Caco-2 (cell line): ENCODE measurements at regions not wholly inside any gene's neighbourhood (a gene's known extent, or its start where the extent isn't known, plus 50 kb on each side); places are given as distances from the start of the nearest gene placed in this dataset.

Experiments used
- BruUV-seq: library from RNA; stranded (reverse); fragments of 400-500 nt; replicated peaks from 2 replicates; lab custom pipeline; 2021; lab: Mats Ljungman, UMichigan
- CTCF ChIA-PET: fragments of 300-600 bp; sonication (Branson Sonifier 250); formaldehyde crosslinking; loops from one replicate; lab custom pipeline; 2022; ENCODE audit warnings: antibody characterized with exemption; lab: Charles Lee
- POLR2A ChIA-PET: fragments of 300-600 bp; sonication (Branson Sonifier 250); formaldehyde crosslinking; loops from one replicate; lab custom pipeline; 2022; ENCODE audit warnings: antibody characterized with exemption; lab: Charles Lee
- DNase-seq, 2 experiments: peaks; one replicate each; pipeline versions ENCODE4 v3.0.0 to v3.0.0-alpha.2; 2020 to 2022
- H3K27me3 ChIP-seq: replicated peaks from 2 replicates; pipeline ENCODE4 v1.6.0; 2011; ENCODE audit warnings: low read length; ENCODE audit not compliant: control insufficient read depth, insufficient read depth
- H3K36me3 ChIP-seq: 2 replicates; pipeline ENCODE4 v1.5.1; 2011; ENCODE audit warnings: low read length; ENCODE audit not compliant: control insufficient read depth, insufficient read depth
- H3K4me1 ChIP-seq: fragments of 250-450 bp; sonication (Bioruptor Pico); 2 replicates; pipeline ENCODE4 v1.5.1; 2020; ENCODE audit warnings: mild to moderate bottlenecking
- H3K4me3 ChIP-seq: 2 replicates; pipeline ENCODE4 v1.5.1; 2011; ENCODE audit warnings: low read depth, mild to moderate bottlenecking, control low read depth, low read length
- H3K9me3 ChIP-seq: fragments of 250-450 bp; sonication (Bioruptor Pico); 2 replicates; pipeline ENCODE4 v1.5.1; 2020; ENCODE audit warnings: mild to moderate bottlenecking, moderate library complexity
- H3K27ac Mint-ChIP-seq: one replicate; pipeline ENCODE4 v1.8.0; 2022; ENCODE audit warnings: mixed read lengths; ENCODE audit not compliant: unreplicated experiment
- H3K27me3 Mint-ChIP-seq: one replicate; pipeline ENCODE4 v1.8.0; 2022; ENCODE audit warnings: mixed read lengths; ENCODE audit not compliant: insufficient read depth, unreplicated experiment
- H3K36me3 Mint-ChIP-seq: one replicate; pipeline ENCODE4 v1.8.0; 2022; ENCODE audit warnings: mild to moderate bottlenecking, mixed read lengths; ENCODE audit not compliant: insufficient read depth, unreplicated experiment
- H3K4me1 Mint-ChIP-seq: one replicate; pipeline ENCODE4 v1.8.0; 2022; ENCODE audit warnings: low read depth, mixed read lengths; ENCODE audit not compliant: unreplicated experiment
- H3K4me3 Mint-ChIP-seq: one replicate; pipeline ENCODE4 v1.8.0; 2022; ENCODE audit warnings: mild to moderate bottlenecking, moderate library complexity, mixed read lengths; ENCODE audit not compliant: unreplicated experiment
- H3K9me3 Mint-ChIP-seq: one replicate; pipeline ENCODE4 v1.8.0; 2022; ENCODE audit warnings: mixed read lengths; ENCODE audit not compliant: unreplicated experiment
- CTCF ChIP-seq, 2 experiments: fragments of 200-600 bp in 1 of 2; IDR thresholded peaks; 1 replicate in 1 of 2; 2 replicates in 1 of 2; pipeline versions ENCODE4 v1.5.1 to v1.8.0; 2011 to 2022; ENCODE audit warnings: antibody characterized with exemption in 1 of 2, control low read depth in 1 of 2, inconsistent platforms in 1 of 2, low read depth in 1 of 2, low read length in 1 of 2, mild to moderate bottlenecking in 1 of 2, moderate library complexity in 1 of 2; ENCODE audit not compliant: insufficient read depth in 1 of 2, severe bottlenecking in 1 of 2, unreplicated experiment in 1 of 2
- intact Hi-C: fragments of 100-400 bp; cut with micrococcal nuclease; formaldehyde crosslinking; loops from one replicate; pipeline ENCODE4 v1.10.0; 2022; ENCODE audit not compliant: unreplicated experiment

DNA sequence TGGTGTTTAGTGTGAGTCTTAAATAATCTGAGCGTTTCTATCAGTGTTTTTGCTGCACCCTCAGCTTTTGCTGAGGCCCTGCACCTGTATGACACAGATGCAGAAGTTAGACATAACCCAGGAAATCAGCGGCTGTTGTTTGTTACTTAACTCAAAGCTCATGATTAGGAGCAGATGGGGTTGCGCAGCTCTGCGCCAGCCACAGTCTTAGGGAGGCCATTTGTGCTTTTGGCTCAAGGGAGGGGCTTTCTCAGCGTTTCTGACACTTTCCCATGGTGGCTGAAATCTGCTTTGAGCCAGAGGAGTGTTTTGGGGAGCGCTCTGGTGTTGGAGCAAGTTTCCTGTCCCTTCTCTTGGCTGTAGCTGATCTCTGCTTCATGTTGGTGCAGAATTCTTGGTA is 433.8 kb downstream of the NAF1 start:
- CTCF ChIA-PET = no interaction called here
- intact Hi-C loops = no loop called here
- no peak overlapping the region for H3K4me3 ChIP-seq
- TF ChIP-seq CTCF (IDR thresholded peaks at IDR 0.05; ENCODE audit: insufficient read depth in 1 of 2, low read depth in 1 of 2, low read length in 1 of 2, severe bottlenecking in 1 of 2, unreplicated experiment in 1 of 2) = no peak
- POLR2A ChIA-PET = no interaction called here
- BruUV-seq = no TSS peak
- H3K4me1 Mint-ChIP-seq = no peaks in the 10 kb centered on the region
- no peak overlapping the region for H3K27ac Mint-ChIP-seq
- DNase-seq = no peak
- H3K27me3 Mint-ChIP-seq = no peaks in the 10 kb centered on the region
- H3K36me3 ChIP-seq = no peaks in the 10 kb centered on the region
- no peak overlapping the region for H3K4me3 Mint-ChIP-seq
- no peaks in the 10 kb centered on the region for H3K4me1 ChIP-seq
- no peaks in the 10 kb centered on the region for H3K27me3 ChIP-seq
- H3K36me3 Mint-ChIP-seq = no peaks in the 10 kb centered on the region
- no peaks in the 10 kb centered on the region for H3K9me3 Mint-ChIP-seq
- H3K9me3 ChIP-seq = no peaks in the 10 kb centered on the region

DNA sequence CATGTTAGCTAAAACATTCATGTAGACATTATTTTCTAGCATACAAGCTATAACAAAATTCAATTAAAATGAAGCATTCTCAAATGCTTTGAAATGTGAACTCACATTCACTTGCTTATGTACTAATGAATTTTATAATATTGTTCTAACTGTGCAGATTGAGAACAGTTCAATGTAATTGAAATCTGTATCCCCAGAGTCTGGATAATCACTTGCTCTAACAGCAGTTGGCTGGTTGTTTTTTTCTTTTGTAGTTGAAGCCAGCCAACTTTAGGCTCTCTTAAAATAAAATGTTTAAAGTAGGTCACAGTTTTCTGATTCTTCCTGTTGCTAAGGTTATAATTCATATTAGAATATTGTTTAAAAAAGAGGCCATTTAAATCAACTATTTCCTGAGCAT is 438.9 kb downstream of the NAF1 start:
- intact Hi-C loops = no loop called here
- Mint-ChIP-seq H3K4me3 (no peak overlapping the region), H3K9me3 (no peaks in the 10 kb centered on the region), H3K36me3 (no peaks in the 10 kb centered on the region), H3K27me3 (no peaks in the 10 kb centered on the region), H3K27ac (no peak overlapping the region), H3K4me1 (no peaks in the 10 kb centered on the region)
- Histone ChIP-seq H3K27me3 (no peaks in the 10 kb centered on the region), H3K9me3 (no peaks in the 10 kb centered on the region), H3K4me3 (no peak overlapping the region), H3K36me3 (no peaks in the 10 kb centered on the region), H3K4me1 (no peaks in the 10 kb centered on the region)
- no peak for DNase-seq
- ChIA-PET CTCF (interaction anchor here (1.1 kb wide), 1 partner anchor 82 kb away, joined by 3 read pairs; no protein-coding TSS in a partner anchor), POLR2A (no interaction called here)
- no peak for TF ChIP-seq CTCF (IDR thresholded peaks at IDR 0.05; ENCODE audit: insufficient read depth in 1 of 2, low read depth in 1 of 2, low read length in 1 of 2, severe bottlenecking in 1 of 2, unreplicated experiment in 1 of 2)
- no TSS peak for BruUV-seq

- H3K27me3 Mint-ChIP-seq = no peaks in the 10 kb centered on the region
- no peak for TF ChIP-seq CTCF (IDR thresholded peaks at IDR 0.05; ENCODE audit: insufficient read depth in 1 of 2, low read depth in 1 of 2, low read length in 1 of 2, severe bottlenecking in 1 of 2, unreplicated experiment in 1 of 2)
- ChIA-PET CTCF (interaction anchor here (1.1 kb wide), 1 partner anchor 82 kb away, joined by 3 read pairs; no protein-coding TSS in a partner anchor), POLR2A (no interaction called here)
- no peaks in the 10 kb centered on the region for H3K9me3 Mint-ChIP-seq
- Histone ChIP-seq H3K36me3 (no peaks in the 10 kb centered on the region), H3K4me1 (no peaks in the 10 kb centered on the region), H3K4me3 (no peak overlapping the region), H3K27me3 (no peaks in the 10 kb centered on the region), H3K9me3 (no peaks in the 10 kb centered on the region)
- no peaks in the 10 kb centered on the region for H3K36me3 Mint-ChIP-seq
- intact Hi-C loops = no loop called here
- no TSS peak for BruUV-seq
- no peaks in the 10 kb centered on the region for H3K4me1 Mint-ChIP-seq
- H3K27ac Mint-ChIP-seq = no peak overlapping the region
- no peak overlapping the region for H3K4me3 Mint-ChIP-seq
- DNase-seq = no peak
Measured at GRCh38 chr4:162727232-162727631, 439.5 kb downstream of the NAF1 start.
